K562 (cell line): ENCODE measurements at regions not wholly inside any gene's neighbourhood (a gene's known extent, or its start where the extent isn't known, plus 50 kb on each side); places are given as distances from the start of the nearest gene placed in this dataset.

ENCODE experiments used
- BMI1 ChIP-seq: fragments of 150-350 bp; IDR thresholded peaks from 2 replicates; pipeline ENCODE4 v1.6.1; 2014; ENCODE audit warnings: low read length
- CHD1 ChIP-seq: fragments of 200-600 bp; sonication (generic); IDR thresholded peaks from one replicate; pipeline ENCODE4 v1.6.1; 2012; ENCODE audit warnings: mild to moderate bottlenecking, moderate library complexity, low read length, inconsistent platforms
- EZH2 ChIP-seq: IDR thresholded peaks from 2 replicates; pipeline ENCODE4 v1.6.1; 2012; ENCODE audit warnings: low read depth, mild to moderate bottlenecking, inconsistent platforms, low read length, borderline replicate concordance
- FOXJ3 ChIP-seq: sonication (generic); formaldehyde crosslinking; IDR thresholded peaks from 2 replicates; pipeline ENCODE4 v1.4.0; 2020; ENCODE audit warnings: mild to moderate bottlenecking, missing genetic modification reagents
- FOXP1 ChIP-seq: sonication (generic); formaldehyde crosslinking; IDR thresholded peaks from 2 replicates; pipeline ENCODE4 v1.8.0; 2022; ENCODE audit warnings: mild to moderate bottlenecking, missing genetic modification reagents
- MIER1 ChIP-seq: fragments of 450-650 bp; IDR thresholded peaks from 2 replicates; pipeline ENCODE4 v1.6.1; 2016; ENCODE audit warnings: antibody characterized with exemption, mild to moderate bottlenecking, low read depth
- PHF8 ChIP-seq: fragments of 200-600 bp; sonication (generic); IDR thresholded peaks from 2 replicates; pipeline ENCODE4 v1.6.1; 2012; ENCODE audit warnings: mixed run types, mild to moderate bottlenecking, inconsistent platforms, low read length, moderate library complexity, borderline replicate concordance
- POLR2A ChIP-seq: fragments of 450-650 bp; conservative IDR thresholded peaks from 2 replicates; pipeline ENCODE4 v1.6.1; 2016
- SMC3 ChIP-seq: conservative IDR thresholded peaks from 2 replicates; pipeline ENCODE4 v1.6.1; 2011; ENCODE audit warnings: low read depth, low read length, improper control_type of control experiment; ENCODE audit not compliant: insufficient read depth
- ZMIZ1 ChIP-seq, 2 experiments: fragments of 150-350 bp in 1 of 2; IDR thresholded peaks; 2 replicates each; pipeline ENCODE4 v1.6.1; 2012 to 2016; ENCODE audit warnings: low read depth in 2 of 2, low read length in 2 of 2, mild to moderate bottlenecking in 1 of 2, moderate library complexity in 1 of 2
- ZNF146 ChIP-seq: IDR thresholded peaks from one replicate; pipeline ENCODE4 v1.6.1; 2018; ENCODE audit warnings: missing compliant biosample characterization; ENCODE audit not compliant: unreplicated experiment
- TF ChIP-seq, protein P1 (sequence below): sonication (generic); formaldehyde crosslinking; IDR thresholded peaks from 2 replicates; pipeline ENCODE4 v1.9.0; 2022; ENCODE audit warnings: mild to moderate bottlenecking, missing genetic modification reagents
- TF ChIP-seq, protein P2 (sequence below), 3 experiments: IDR thresholded peaks in 2 of 3; conservative IDR thresholded peaks in 1 of 3; 2 replicates each; pipeline ENCODE4 v1.5.1; 2011 to 2012; ENCODE audit warnings: low read length in 3 of 3, mild to moderate bottlenecking in 3 of 3, control low read depth in 2 of 3, improper control_type of control experiment in 1 of 3, inconsistent platforms in 1 of 3, low read depth in 1 of 3, mixed read lengths in 1 of 3, moderate library complexity in 1 of 3; ENCODE audit not compliant: insufficient read depth in 2 of 3
- TF ChIP-seq, protein P3 (sequence below): fragments of 450-650 bp; conservative IDR thresholded peaks from 2 replicates; pipeline ENCODE4 v1.6.1; 2016; ENCODE audit warnings: missing genetic modification characterization, low read depth, mild to moderate bottlenecking, missing compliant biosample characterization, moderate library complexity

DNA sequence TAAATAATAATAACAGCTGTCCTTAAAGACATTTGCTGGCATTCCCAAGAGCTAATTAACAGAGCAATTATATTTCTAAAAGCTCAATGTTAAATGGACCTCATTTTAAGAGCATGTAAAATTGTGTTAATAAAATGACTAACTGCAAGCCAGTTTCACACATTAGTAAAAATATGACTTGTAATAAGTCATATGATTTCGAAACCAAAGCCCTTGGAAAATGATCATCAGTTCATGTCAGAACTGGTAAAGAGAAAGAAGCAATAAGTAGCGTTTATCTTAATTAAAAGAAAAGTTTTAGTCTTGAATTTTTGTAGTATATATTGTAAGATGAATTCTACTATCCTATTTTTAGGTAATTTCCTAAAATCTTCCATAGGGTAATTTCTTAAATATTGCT, 310.7 kb downstream of the CNTN3 start:
- TF ChIP-seq SMC3 (no peak), ZNF146 (no peak), BMI1 (no peak), POLR2A (no peak), FOXP1 (CRISPR knock-in tag) (no peak), CHD1 (no peak), ZMIZ1 (IDR thresholded peaks at IDR 0.05; ENCODE audit: low read depth in 2 of 2, low read length in 2 of 2) (no peak), EZH2 (no peak), PHF8 (no peak), FOXJ3 (CRISPR knock-in tag) (no peak), MIER1 (no peak)
- TF ChIP-seq, protein P1, sequence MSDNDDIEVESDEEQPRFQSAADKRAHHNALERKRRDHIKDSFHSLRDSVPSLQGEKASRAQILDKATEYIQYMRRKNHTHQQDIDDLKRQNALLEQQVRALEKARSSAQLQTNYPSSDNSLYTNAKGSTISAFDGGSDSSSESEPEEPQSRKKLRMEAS (CRISPR knock-in tag) = no peak
- TF ChIP-seq, protein P2, sequence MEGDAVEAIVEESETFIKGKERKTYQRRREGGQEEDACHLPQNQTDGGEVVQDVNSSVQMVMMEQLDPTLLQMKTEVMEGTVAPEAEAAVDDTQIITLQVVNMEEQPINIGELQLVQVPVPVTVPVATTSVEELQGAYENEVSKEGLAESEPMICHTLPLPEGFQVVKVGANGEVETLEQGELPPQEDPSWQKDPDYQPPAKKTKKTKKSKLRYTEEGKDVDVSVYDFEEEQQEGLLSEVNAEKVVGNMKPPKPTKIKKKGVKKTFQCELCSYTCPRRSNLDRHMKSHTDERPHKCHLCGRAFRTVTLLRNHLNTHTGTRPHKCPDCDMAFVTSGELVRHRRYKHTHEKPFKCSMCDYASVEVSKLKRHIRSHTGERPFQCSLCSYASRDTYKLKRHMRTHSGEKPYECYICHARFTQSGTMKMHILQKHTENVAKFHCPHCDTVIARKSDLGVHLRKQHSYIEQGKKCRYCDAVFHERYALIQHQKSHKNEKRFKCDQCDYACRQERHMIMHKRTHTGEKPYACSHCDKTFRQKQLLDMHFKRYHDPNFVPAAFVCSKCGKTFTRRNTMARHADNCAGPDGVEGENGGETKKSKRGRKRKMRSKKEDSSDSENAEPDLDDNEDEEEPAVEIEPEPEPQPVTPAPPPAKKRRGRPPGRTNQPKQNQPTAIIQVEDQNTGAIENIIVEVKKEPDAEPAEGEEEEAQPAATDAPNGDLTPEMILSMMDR (IDR thresholded peaks at IDR 0.05 in 2 of 3, conservative IDR thresholded peaks at IDR 0.05 in 1 of 3; ENCODE audit: insufficient read depth in 2 of 3, low read depth in 1 of 3, low read length in 3 of 3) = no peak
- TF ChIP-seq, protein P3, sequence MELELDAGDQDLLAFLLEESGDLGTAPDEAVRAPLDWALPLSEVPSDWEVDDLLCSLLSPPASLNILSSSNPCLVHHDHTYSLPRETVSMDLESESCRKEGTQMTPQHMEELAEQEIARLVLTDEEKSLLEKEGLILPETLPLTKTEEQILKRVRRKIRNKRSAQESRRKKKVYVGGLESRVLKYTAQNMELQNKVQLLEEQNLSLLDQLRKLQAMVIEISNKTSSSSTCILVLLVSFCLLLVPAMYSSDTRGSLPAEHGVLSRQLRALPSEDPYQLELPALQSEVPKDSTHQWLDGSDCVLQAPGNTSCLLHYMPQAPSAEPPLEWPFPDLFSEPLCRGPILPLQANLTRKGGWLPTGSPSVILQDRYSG (tag) = no peak
